Left lung (tissue), 4 donors: ENCODE measurements at regions not wholly inside any gene's neighbourhood (a gene's known extent, or its start where the extent isn't known, plus 50 kb on each side); places are given as distances from the start of the nearest gene placed in this dataset.
"Not testable (repeated sequence)": the region's sequence is repeated elsewhere in the genome, so short reads cannot be mapped to it uniquely, and the experiment has no call there.

Source experiments
- ATAC-seq: fragments of 200-7000 bp; cut with Tn5 transposase; one replicate; pipeline ENCODE4 v1.9.1; 2020; ENCODE audit warnings: moderate library complexity
- DNase-seq, 4 donors: peaks; one replicate each; pipeline ENCODE4 v3.0.0-alpha.2; 2013 to 2020
- H3K27ac ChIP-seq, 2 donors: fragments of 200-600 bp; sonication (generic) in 1 of 2; one replicate each; pipeline versions ENCODE4 v1.5.0 to v1.8.0; 2020 to 2021
- H3K27me3 ChIP-seq, 2 donors: fragments of 200-600 bp; sonication (generic) in 1 of 2; one replicate each; pipeline versions ENCODE4 v1.5.0 to v1.8.0; 2020 to 2021
- H3K36me3 ChIP-seq, 2 donors: fragments of 200-600 bp; sonication (generic) in 1 of 2; one replicate each; pipeline versions ENCODE4 v1.5.0 to v1.8.0; 2020 to 2021
- H3K4me1 ChIP-seq, 2 donors: fragments of 200-600 bp; one replicate each; pipeline ENCODE4 v1.8.0; 2021
- H3K4me3 ChIP-seq, 2 donors: fragments of 200-600 bp; sonication (generic) in 1 of 2; one replicate each; pipeline versions ENCODE4 v1.5.0 to v1.8.0; 2020 to 2021; ENCODE audit warnings: mild to moderate bottlenecking in 1 of 2
- H3K9me3 ChIP-seq, 2 donors: fragments of 200-600 bp; sonication (generic) in 1 of 2; one replicate each; pipeline versions ENCODE4 v1.5.0 to v1.8.0; 2020 to 2021
- intact Hi-C, 2 donors: fragments of 100-400 bp; cut with DNase I; formaldehyde crosslinking; loops; one replicate each; pipeline versions ENCODE4 v1.11.2 to v1.14.2; 2022
- TF ChIP-seq, protein P1 (sequence below), 2 donors: fragments of 200-600 bp; sonication (generic) in 1 of 2; IDR thresholded peaks; one replicate each; pipeline versions ENCODE4 v1.5.0 to v1.8.0; 2021; ENCODE audit warnings: antibody characterized with exemption in 2 of 2
- donor health status: DM: no; HTN: yes; CAD: no.
- donor health status: DM: no; HTN: no; CAD: no.

DNA sequence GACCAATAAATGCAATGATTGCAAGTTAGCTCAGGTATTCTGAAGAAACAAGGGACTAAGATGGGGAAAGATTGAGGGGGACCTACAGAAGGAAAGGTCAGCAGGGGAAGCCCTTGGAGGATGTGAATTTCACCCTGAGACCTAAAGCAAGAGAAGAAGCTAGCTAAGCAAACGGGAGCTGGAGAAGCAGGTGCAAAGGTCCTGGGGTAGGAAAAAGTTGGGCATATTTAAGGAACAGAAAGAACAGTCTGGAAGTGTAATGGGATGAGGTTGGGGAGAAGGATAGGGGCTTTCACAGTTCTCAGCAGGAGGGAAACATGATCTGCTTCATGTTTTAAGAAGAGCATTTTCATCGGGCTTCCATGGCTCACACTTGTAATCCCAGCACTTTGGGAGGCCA, 89.7 kb upstream of the SLC45A1 start:
- Histone ChIP-seq H3K4me1 (peaks cover 0 to 31% of the 10 kb centered on the region in 2 donors), H3K27ac (no peak overlapping the region), H3K36me3 (no peaks in the 10 kb centered on the region), H3K27me3 (no peaks in the 10 kb centered on the region), H3K4me3 (no peak overlapping the region), H3K9me3 (no peaks in the 10 kb centered on the region)
- TF ChIP-seq, protein P1, sequence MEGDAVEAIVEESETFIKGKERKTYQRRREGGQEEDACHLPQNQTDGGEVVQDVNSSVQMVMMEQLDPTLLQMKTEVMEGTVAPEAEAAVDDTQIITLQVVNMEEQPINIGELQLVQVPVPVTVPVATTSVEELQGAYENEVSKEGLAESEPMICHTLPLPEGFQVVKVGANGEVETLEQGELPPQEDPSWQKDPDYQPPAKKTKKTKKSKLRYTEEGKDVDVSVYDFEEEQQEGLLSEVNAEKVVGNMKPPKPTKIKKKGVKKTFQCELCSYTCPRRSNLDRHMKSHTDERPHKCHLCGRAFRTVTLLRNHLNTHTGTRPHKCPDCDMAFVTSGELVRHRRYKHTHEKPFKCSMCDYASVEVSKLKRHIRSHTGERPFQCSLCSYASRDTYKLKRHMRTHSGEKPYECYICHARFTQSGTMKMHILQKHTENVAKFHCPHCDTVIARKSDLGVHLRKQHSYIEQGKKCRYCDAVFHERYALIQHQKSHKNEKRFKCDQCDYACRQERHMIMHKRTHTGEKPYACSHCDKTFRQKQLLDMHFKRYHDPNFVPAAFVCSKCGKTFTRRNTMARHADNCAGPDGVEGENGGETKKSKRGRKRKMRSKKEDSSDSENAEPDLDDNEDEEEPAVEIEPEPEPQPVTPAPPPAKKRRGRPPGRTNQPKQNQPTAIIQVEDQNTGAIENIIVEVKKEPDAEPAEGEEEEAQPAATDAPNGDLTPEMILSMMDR (IDR thresholded peaks at IDR 0.05), result no peak
- ATAC-seq, result no peak
- DNase-seq, result no peak
- intact Hi-C loops, result no loop called here

DNA sequence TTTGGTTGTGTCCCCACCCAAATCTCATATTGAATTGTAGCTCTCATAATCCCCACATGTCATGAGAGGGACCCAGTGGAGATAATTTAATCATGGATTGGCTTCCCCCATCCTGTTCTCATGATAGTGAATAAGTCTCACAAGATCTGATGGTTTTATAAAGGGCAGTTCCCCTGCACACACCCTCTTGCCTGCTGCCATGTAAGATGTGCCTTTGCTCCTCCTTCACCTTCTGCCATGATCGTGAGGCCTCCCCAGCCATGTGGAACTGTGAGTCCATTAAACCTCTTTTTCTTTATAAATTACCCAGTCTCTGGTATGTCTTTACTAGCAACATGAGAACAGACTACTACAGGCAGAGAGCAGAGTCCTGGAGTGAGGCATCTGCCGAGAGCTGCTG, 90.2 kb upstream of the SLC45A1 start:
- DNase-seq, H3K36me3 ChIP-seq, ATAC-seq, H3K4me3 ChIP-seq, H3K27me3 ChIP-seq, intact Hi-C loops, H3K9me3 ChIP-seq, H3K27ac ChIP-seq: not testable (repeated sequence)
- H3K4me1 ChIP-seq, result peaks cover 0 to 34% of the 10 kb centered on the region in 2 donors

DNA sequence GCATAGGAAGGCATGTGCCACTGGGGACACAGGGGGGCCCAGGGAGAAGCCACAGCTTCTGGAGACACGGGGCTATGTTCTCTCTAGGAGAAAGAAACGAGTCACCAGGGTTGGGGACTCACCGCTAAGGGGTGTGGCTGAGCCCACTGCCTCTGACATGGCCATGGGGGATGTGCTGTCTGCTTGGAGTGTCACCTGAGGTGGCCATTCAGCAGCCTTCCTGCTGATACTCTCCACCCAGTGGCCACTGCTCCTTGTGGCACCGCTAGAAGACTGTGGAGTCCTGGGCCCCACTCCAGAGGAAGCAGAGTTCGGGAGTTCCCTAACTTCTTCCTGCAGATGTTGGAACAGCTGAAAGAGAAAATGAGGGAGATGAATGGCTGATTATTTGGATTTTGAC, 91.2 kb upstream of the SLC45A1 start:
- Histone ChIP-seq H3K27me3 (no peaks in the 10 kb centered on the region), H3K9me3 (no peaks in the 10 kb centered on the region), H3K36me3 (no peaks in the 10 kb centered on the region), H3K4me1 (peaks cover 0 to 34% of the 10 kb centered on the region in 2 donors), H3K27ac (no peak overlapping the region), H3K4me3 (no peak overlapping the region)
- TF ChIP-seq, protein P1 (IDR thresholded peaks at IDR 0.05), result no peak
- intact Hi-C loops, result no loop called here
- DNase-seq (no peak), ATAC-seq (peak; percentile 19)

DNA sequence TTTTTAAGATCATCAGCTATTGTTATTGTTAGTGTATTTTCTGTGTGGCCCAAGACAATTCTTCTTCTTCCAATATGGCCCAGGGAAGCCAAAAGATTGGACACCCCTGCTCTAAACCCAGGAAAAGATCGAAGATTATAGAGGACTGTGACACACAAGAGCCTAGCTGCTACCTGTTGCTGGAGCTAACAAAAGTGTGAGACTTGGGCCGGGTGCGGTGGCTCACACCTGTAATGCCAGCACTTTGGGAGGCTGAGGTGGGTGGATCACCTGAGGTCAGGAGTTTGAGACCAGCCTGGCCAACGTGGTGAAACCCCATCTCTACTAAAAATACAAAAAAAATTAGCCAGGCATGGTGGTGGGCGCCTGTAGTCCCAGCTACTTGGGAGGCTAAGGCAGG, 91.9 kb upstream of the SLC45A1 start:
- ATAC-seq, H3K9me3 ChIP-seq, H3K27me3 ChIP-seq, DNase-seq, H3K4me3 ChIP-seq, H3K36me3 ChIP-seq, intact Hi-C loops: not testable (repeated sequence)
- Histone ChIP-seq H3K4me1 (peaks cover 0 to 34% of the 10 kb centered on the region in 2 donors), H3K27ac (peak overlapping the region in 1 of 2 donors; percentile 92)

DNA sequence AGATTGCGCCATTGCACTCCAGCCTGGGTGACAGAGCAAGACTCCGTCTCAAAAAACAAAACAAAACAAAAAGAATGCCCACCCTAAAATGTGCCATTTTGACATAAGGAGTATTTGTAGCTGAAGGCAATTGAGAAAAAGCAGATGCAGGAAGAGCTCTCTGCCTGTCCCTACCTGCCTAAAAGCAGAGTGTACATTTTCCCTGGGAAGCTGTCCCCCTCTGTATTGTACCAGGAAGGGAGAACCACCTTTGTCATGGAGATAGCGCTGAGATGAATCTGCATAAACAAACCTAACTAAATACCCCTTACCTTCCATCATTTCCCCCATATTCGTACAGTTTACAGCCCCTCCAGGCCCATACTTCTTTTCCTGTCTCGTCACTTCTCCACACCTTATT, 94.4 kb upstream of the SLC45A1 start:
- Histone ChIP-seq H3K27ac (no peak overlapping the region), H3K4me1 (peaks cover 0 to 45% of the 10 kb centered on the region in 2 donors), H3K4me3 (no peak overlapping the region), H3K27me3 (no peaks in the 10 kb centered on the region), H3K9me3 (no peaks in the 10 kb centered on the region), H3K36me3 (no peaks in the 10 kb centered on the region)
- TF ChIP-seq, protein P1 (IDR thresholded peaks at IDR 0.05), result no peak
- no peak for DNase-seq
- intact Hi-C loops, result no loop called here
- no peak for ATAC-seq

DNA sequence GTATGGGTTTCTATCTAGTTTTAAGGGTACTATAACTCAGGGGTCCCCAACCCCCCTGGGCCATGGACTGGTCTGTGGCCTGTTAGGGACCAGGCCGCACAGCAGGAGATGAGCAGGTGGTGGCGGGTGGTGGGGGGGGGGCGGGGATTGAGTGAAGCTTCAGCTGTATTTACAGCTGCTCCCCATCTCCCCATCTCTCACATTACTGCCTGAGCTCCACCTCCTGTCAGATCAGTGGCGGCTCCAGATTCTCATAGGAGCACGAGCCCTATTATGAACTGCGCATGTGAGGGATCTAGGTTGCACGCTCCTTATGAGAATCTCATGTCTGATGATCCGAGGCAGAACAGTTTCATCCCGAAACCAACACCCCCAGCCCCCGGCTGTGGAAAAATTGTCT, 95.1 kb upstream of the SLC45A1 start:
- Histone ChIP-seq H3K4me1 (peaks cover 0 to 52% of the 10 kb centered on the region in 2 donors), H3K27ac (no peak overlapping the region), H3K36me3 (no peaks in the 10 kb centered on the region), H3K27me3 (peaks cover 0 to under 1% of the 10 kb centered on the region in 2 donors), H3K9me3 (no peaks in the 10 kb centered on the region), H3K4me3 (no peak overlapping the region)
- TF ChIP-seq, protein P1 (IDR thresholded peaks at IDR 0.05), result no peak
- intact Hi-C loops, result no loop called here
- peak in 1 of 4 donors; percentile 25 for DNase-seq
- ATAC-seq, result no peak
